ENCODE measurements at regions not wholly inside any gene's neighbourhood (a gene's known extent, or its start where the extent isn't known, plus 50 kb on each side); places are given as distances from the start of the nearest gene placed in this dataset.
"Not testable (repeated sequence)": the region's sequence is repeated elsewhere in the genome, so short reads cannot be mapped to it uniquely, and the experiment has no call there.

- not testable (repeated sequence) for H3K9ac ChIP-seq; H3K9me3 ChIP-seq (ENCODE audit: control insufficient read depth, low read length)
These were observed 140.2 kb downstream of the CCDC144A start for GRCh38 chr17:16830219-16830618.

More at GRCh38 chr17:16830219-16830618, 140.2 kb downstream of the CCDC144A start:
- H3K79me2 ChIP-seq; H3K4me1 ChIP-seq; H3K27ac ChIP-seq; H3K4me2 ChIP-seq (ENCODE audit: low read length); H3K27me3 ChIP-seq (ENCODE audit: control insufficient read depth, insufficient read depth, low read length); H3K4me3 ChIP-seq (ENCODE audit: low read depth, low read length); H2AFZ ChIP-seq; H3K36me3 ChIP-seq (ENCODE audit: control insufficient read depth, insufficient read depth, low read length): not testable (repeated sequence)

Measured in parathyroid adenoma (tissue), 2 donors.